NB4 (cell line): ENCODE measurements at regions not wholly inside any gene's neighbourhood (a gene's known extent, or its start where the extent isn't known, plus 50 kb on each side); places are given as distances from the start of the nearest gene placed in this dataset.

Experiments
- MYC ChIP-seq: IDR thresholded peaks from 2 replicates; pipeline ENCODE4 v1.6.1; 2011; ENCODE audit warnings: low read depth, low read length
- POLR2A ChIP-seq: IDR thresholded peaks from 2 replicates; pipeline ENCODE4 v1.6.1; 2011; ENCODE audit warnings: mild to moderate bottlenecking; ENCODE audit not compliant: insufficient read length; ENCODE audit errors: extremely low read depth
- TF ChIP-seq, protein P1 (sequence below): IDR thresholded peaks from one replicate; pipeline ENCODE4 v1.5.1; 2012; ENCODE audit warnings: low read depth, low read length
- TF ChIP-seq, protein P2 (sequence below): IDR thresholded peaks from 2 replicates; pipeline ENCODE4 v1.6.1; 2011; ENCODE audit warnings: low read depth, low read length

DNA sequence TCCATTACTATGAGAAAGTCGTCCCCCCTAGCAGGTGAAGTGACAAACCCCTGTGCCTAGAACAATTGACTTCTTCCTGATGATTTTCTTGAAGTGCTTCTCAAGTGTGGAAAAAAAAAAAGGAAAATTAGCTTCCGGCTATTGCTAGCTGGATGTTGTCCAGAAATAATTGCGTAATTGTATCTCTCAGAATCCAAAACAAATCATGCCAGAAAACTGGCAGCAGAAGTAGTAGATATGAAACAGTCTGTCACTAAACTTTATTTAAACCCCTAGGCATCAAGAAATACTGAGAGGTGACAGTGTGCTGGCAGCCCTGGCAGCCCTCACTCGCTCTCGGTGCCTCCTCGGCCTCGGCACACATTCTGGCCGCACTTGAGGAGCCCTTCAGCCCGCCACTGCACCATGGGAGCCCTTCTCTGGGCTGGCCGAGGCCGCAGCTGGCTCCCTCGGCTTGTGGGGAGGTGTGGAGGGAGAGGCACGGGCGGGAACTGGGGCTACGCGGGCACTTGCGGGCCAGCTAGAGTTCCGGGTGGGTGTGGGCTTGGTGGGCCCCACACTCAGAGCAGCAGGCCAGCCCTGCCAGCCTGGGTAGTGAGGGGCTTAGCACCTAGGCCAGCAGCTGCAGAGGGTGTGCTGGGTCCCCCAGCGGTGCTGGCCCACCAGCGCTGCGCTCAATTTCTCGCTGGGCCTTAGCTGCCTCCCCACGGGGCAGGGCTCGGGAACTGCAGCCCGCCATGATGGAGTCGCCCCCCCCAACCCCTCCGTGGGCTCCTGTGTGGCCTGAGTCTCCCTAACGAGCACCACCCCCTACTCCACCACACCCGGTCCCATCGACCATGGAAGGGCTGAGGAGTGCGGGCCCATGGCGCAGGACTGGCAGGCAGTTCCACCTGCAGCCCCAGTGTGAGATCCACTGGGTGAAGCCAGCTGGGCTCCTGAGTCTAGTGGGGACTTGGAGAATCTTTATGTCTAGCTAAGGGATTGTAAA lies 80.5 kb upstream of the ABCA12 start:
- TF ChIP-seq, protein P1, sequence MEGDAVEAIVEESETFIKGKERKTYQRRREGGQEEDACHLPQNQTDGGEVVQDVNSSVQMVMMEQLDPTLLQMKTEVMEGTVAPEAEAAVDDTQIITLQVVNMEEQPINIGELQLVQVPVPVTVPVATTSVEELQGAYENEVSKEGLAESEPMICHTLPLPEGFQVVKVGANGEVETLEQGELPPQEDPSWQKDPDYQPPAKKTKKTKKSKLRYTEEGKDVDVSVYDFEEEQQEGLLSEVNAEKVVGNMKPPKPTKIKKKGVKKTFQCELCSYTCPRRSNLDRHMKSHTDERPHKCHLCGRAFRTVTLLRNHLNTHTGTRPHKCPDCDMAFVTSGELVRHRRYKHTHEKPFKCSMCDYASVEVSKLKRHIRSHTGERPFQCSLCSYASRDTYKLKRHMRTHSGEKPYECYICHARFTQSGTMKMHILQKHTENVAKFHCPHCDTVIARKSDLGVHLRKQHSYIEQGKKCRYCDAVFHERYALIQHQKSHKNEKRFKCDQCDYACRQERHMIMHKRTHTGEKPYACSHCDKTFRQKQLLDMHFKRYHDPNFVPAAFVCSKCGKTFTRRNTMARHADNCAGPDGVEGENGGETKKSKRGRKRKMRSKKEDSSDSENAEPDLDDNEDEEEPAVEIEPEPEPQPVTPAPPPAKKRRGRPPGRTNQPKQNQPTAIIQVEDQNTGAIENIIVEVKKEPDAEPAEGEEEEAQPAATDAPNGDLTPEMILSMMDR, result no peak
- no peak for TF ChIP-seq POLR2A
- TF ChIP-seq, protein P2, sequence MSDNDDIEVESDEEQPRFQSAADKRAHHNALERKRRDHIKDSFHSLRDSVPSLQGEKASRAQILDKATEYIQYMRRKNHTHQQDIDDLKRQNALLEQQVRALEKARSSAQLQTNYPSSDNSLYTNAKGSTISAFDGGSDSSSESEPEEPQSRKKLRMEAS, result no peak
- TF ChIP-seq MYC, result no peak
